ENCODE measurements at regions not wholly inside any gene's neighbourhood (a gene's known extent, or its start where the extent isn't known, plus 50 kb on each side); places are given as distances from the start of the nearest gene placed in this dataset.
"Not testable (repeated sequence)": the region's sequence is repeated elsewhere in the genome, so short reads cannot be mapped to it uniquely, and the experiment has no call there.

- not testable (repeated sequence) for H3K9ac ChIP-seq (ENCODE audit: low read length); H3K36me3 ChIP-seq (ENCODE audit: control insufficient read depth, insufficient read depth, low read length); H3K9me3 ChIP-seq (ENCODE audit: control insufficient read depth, insufficient read depth, low read depth, low read length); H3K4me3 ChIP-seq (ENCODE audit: low read depth, low read length); H3K27ac ChIP-seq (ENCODE audit: low read depth, low read length); H3K4me1 ChIP-seq (ENCODE audit: control insufficient read depth, insufficient read depth, low read length)
- peaks cover 12% of the 10 kb centered on the region; the same call in 1 of the 2 replicates for H3K27me3 ChIP-seq (ENCODE audit: control insufficient read depth, insufficient read depth, low read length)
Observed at GRCh38 chr1:219863816-219864215, 64.5 kb downstream of the SLC30A10 start.

GRCh38 chr1:219862366-219862765 lies 66.0 kb downstream of the SLC30A10 start:
- H3K4me3 ChIP-seq (ENCODE audit: low read depth, low read length) = no peak overlapping the region
- H3K4me1 ChIP-seq (ENCODE audit: control insufficient read depth, insufficient read depth, low read length) = peaks cover 3% of the 10 kb centered on the region; the same call in 1 of the 2 replicates
- peaks cover 12% of the 10 kb centered on the region; the same call in 1 of the 2 replicates for H3K27me3 ChIP-seq (ENCODE audit: control insufficient read depth, insufficient read depth, low read length)
- no peaks in the 10 kb centered on the region for H3K36me3 ChIP-seq (ENCODE audit: control insufficient read depth, insufficient read depth, low read length)
- peaks cover 8% of the 10 kb centered on the region; the same call in 1 of the 2 replicates for H3K9me3 ChIP-seq (ENCODE audit: control insufficient read depth, insufficient read depth, low read depth, low read length)
- no peak overlapping the region for H3K9ac ChIP-seq (ENCODE audit: low read length)
- no peak overlapping the region for H3K27ac ChIP-seq (ENCODE audit: low read depth, low read length)

- H3K4me3 ChIP-seq (ENCODE audit: low read depth, low read length) = no peak overlapping the region
- peaks cover 8% of the 10 kb centered on the region; the same call in 1 of the 2 replicates for H3K9me3 ChIP-seq (ENCODE audit: control insufficient read depth, insufficient read depth, low read depth, low read length)
- H3K9ac ChIP-seq (ENCODE audit: low read length) = no peak overlapping the region
- no peaks in the 10 kb centered on the region for H3K36me3 ChIP-seq (ENCODE audit: control insufficient read depth, insufficient read depth, low read length)
- peaks cover 12% of the 10 kb centered on the region; the same call in 1 of the 2 replicates for H3K27me3 ChIP-seq (ENCODE audit: control insufficient read depth, insufficient read depth, low read length)
- peaks cover 3% of the 10 kb centered on the region; the same call in 1 of the 2 replicates for H3K4me1 ChIP-seq (ENCODE audit: control insufficient read depth, insufficient read depth, low read length)
- H3K27ac ChIP-seq (ENCODE audit: low read depth, low read length) = no peak overlapping the region
Observed at GRCh38 chr1:219858980-219859379, 69.4 kb downstream of the SLC30A10 start.

- H3K27ac ChIP-seq (ENCODE audit: low read depth, low read length) = no peak overlapping the region
- H3K4me1 ChIP-seq (ENCODE audit: control insufficient read depth, insufficient read depth, low read length) = no peaks in the 10 kb centered on the region
- no peak overlapping the region for H3K4me3 ChIP-seq (ENCODE audit: low read depth, low read length)
- no peaks in the 10 kb centered on the region for H3K9me3 ChIP-seq (ENCODE audit: control insufficient read depth, insufficient read depth, low read depth, low read length)
- H3K27me3 ChIP-seq (ENCODE audit: control insufficient read depth, insufficient read depth, low read length) = peaks cover 4% of the 10 kb centered on the region; the same call in 1 of the 2 replicates
- H3K9ac ChIP-seq (ENCODE audit: low read length) = no peak overlapping the region
- H3K36me3 ChIP-seq (ENCODE audit: control insufficient read depth, insufficient read depth, low read length) = no peaks in the 10 kb centered on the region
Observed at GRCh38 chr1:219847215-219847855, 81.0 kb downstream of the SLC30A10 start.

GRCh38 chr1:219839595-219839994 lies 88.8 kb downstream of the SLC30A10 start:
- not testable (repeated sequence) for H3K36me3 ChIP-seq (ENCODE audit: control insufficient read depth, insufficient read depth, low read length); H3K9me3 ChIP-seq (ENCODE audit: control insufficient read depth, insufficient read depth, low read depth, low read length); H3K4me1 ChIP-seq (ENCODE audit: control insufficient read depth, insufficient read depth, low read length); H3K27ac ChIP-seq (ENCODE audit: low read depth, low read length)
- peaks cover 15% of the 10 kb centered on the region for H3K27me3 ChIP-seq (ENCODE audit: control insufficient read depth, insufficient read depth, low read length)
- H3K9ac ChIP-seq (ENCODE audit: low read length) = peak overlapping the region; percentile 53
- H3K4me3 ChIP-seq (ENCODE audit: low read depth, low read length) = peak overlapping the region; percentile 82

- Histone ChIP-seq H3K9ac (ENCODE audit: low read length) (no peak overlapping the region), H3K4me1 (ENCODE audit: control insufficient read depth, insufficient read depth, low read length) (peaks cover 19% of the 10 kb centered on the region), H3K9me3 (ENCODE audit: control insufficient read depth, insufficient read depth, low read depth, low read length) (no peaks in the 10 kb centered on the region), H3K4me3 (ENCODE audit: low read depth, low read length) (no peak overlapping the region), H3K27ac (ENCODE audit: low read depth, low read length) (no peak overlapping the region), H3K36me3 (ENCODE audit: control insufficient read depth, insufficient read depth, low read length) (no peaks in the 10 kb centered on the region), H3K27me3 (ENCODE audit: control insufficient read depth, insufficient read depth, low read length) (peaks cover 15% of the 10 kb centered on the region)
Observed at GRCh38 chr1:219837994-219838294, 90.4 kb downstream of the SLC30A10 start.

GRCh38 chr1:219837274-219837993 lies 90.9 kb downstream of the SLC30A10 start:
- no peak overlapping the region for H3K4me3 ChIP-seq (ENCODE audit: low read depth, low read length)
- peaks cover 15% of the 10 kb centered on the region for H3K27me3 ChIP-seq (ENCODE audit: control insufficient read depth, insufficient read depth, low read length)
- H3K9me3 ChIP-seq (ENCODE audit: control insufficient read depth, insufficient read depth, low read depth, low read length) = no peaks in the 10 kb centered on the region
- H3K9ac ChIP-seq (ENCODE audit: low read length) = no peak overlapping the region
- no peak overlapping the region for H3K27ac ChIP-seq (ENCODE audit: low read depth, low read length)
- peaks cover 19% of the 10 kb centered on the region for H3K4me1 ChIP-seq (ENCODE audit: control insufficient read depth, insufficient read depth, low read length)
- H3K36me3 ChIP-seq (ENCODE audit: control insufficient read depth, insufficient read depth, low read length) = no peaks in the 10 kb centered on the region

GRCh38 chr1:219834314-219834917 lies 93.9 kb downstream of the SLC30A10 start:
- Histone ChIP-seq H3K36me3 (ENCODE audit: control insufficient read depth, insufficient read depth, low read length) (no peaks in the 10 kb centered on the region), H3K4me3 (ENCODE audit: low read depth, low read length) (no peak overlapping the region), H3K9ac (ENCODE audit: low read length) (peak overlapping the region; percentile 24), H3K27me3 (ENCODE audit: control insufficient read depth, insufficient read depth, low read length) (peaks cover 15% of the 10 kb centered on the region), H3K4me1 (ENCODE audit: control insufficient read depth, insufficient read depth, low read length) (peaks cover 16% of the 10 kb centered on the region), H3K9me3 (ENCODE audit: control insufficient read depth, insufficient read depth, low read depth, low read length) (no peaks in the 10 kb centered on the region), H3K27ac (ENCODE audit: low read depth, low read length) (peak overlapping the region; percentile 82)

GRCh38 chr1:219833214-219833815 lies 95.0 kb downstream of the SLC30A10 start:
- peaks cover 4% of the 10 kb centered on the region; the same call in 1 of the 2 replicates for H3K27me3 ChIP-seq (ENCODE audit: control insufficient read depth, insufficient read depth, low read length)
- H3K4me3 ChIP-seq (ENCODE audit: low read depth, low read length) = peak overlapping the region; percentile 41
- no peaks in the 10 kb centered on the region for H3K9me3 ChIP-seq (ENCODE audit: control insufficient read depth, insufficient read depth, low read depth, low read length)
- no peaks in the 10 kb centered on the region for H3K36me3 ChIP-seq (ENCODE audit: control insufficient read depth, insufficient read depth, low read length)
- H3K9ac ChIP-seq (ENCODE audit: low read length) = no peak overlapping the region
- H3K4me1 ChIP-seq (ENCODE audit: control insufficient read depth, insufficient read depth, low read length) = peaks cover 16% of the 10 kb centered on the region
- peak overlapping the region; percentile 82 for H3K27ac ChIP-seq (ENCODE audit: low read depth, low read length)

- Histone ChIP-seq H3K4me3 (ENCODE audit: low read depth, low read length) (no peak overlapping the region), H3K27me3 (ENCODE audit: control insufficient read depth, insufficient read depth, low read length) (no peaks in the 10 kb centered on the region), H3K9ac (ENCODE audit: low read length) (no peak overlapping the region)
Observed at GRCh38 chr1:219826290-219826689, 102.1 kb downstream of the SLC30A10 start.

GRCh38 chr1:219825355-219825754 lies 103.0 kb downstream of the SLC30A10 start:
- Histone ChIP-seq H3K9ac (ENCODE audit: low read length) (no peak overlapping the region), H3K9me3 (ENCODE audit: control insufficient read depth, insufficient read depth, low read depth, low read length) (no peaks in the 10 kb centered on the region), H3K27me3 (ENCODE audit: control insufficient read depth, insufficient read depth, low read length) (no peaks in the 10 kb centered on the region), H3K36me3 (ENCODE audit: control insufficient read depth, insufficient read depth, low read length) (no peaks in the 10 kb centered on the region), H3K4me3 (ENCODE audit: low read depth, low read length) (no peak overlapping the region), H3K27ac (ENCODE audit: low read depth, low read length) (no peak overlapping the region), H3K4me1 (ENCODE audit: control insufficient read depth, insufficient read depth, low read length) (peaks cover 19% of the 10 kb centered on the region)

More at GRCh38 chr1:219826290-219826689, 102.1 kb downstream of the SLC30A10 start:
- Histone ChIP-seq H3K4me1 (ENCODE audit: control insufficient read depth, insufficient read depth, low read length) (peaks cover 17% of the 10 kb centered on the region), H3K36me3 (ENCODE audit: control insufficient read depth, insufficient read depth, low read length) (no peaks in the 10 kb centered on the region), H3K27ac (ENCODE audit: low read depth, low read length) (peak overlapping the region; percentile 13; the same call in 1 of the 2 replicates), H3K9me3 (ENCODE audit: control insufficient read depth, insufficient read depth, low read depth, low read length) (no peaks in the 10 kb centered on the region)
